Ectodermal cell (in vitro differentiated cells): ENCODE measurements at regions not wholly inside any gene's neighbourhood (a gene's known extent, or its start where the extent isn't known, plus 50 kb on each side); places are given as distances from the start of the nearest gene placed in this dataset.
"Not testable (repeated sequence)": the region's sequence is repeated elsewhere in the genome, so short reads cannot be mapped to it uniquely, and the experiment has no call there.

Source experiments
- H3K27ac ChIP-seq: 2 replicates; pipeline ENCODE4 v1.7.0; 2013; ENCODE audit warnings: mild to moderate bottlenecking, low read depth, low read length; ENCODE audit not compliant: insufficient read depth, poor library complexity, severe bottlenecking
- H3K27me3 ChIP-seq: 2 replicates; pipeline ENCODE4 v1.7.0; 2013; ENCODE audit warnings: mild to moderate bottlenecking, low read length; ENCODE audit not compliant: insufficient read depth, control insufficient read depth, poor library complexity, severe bottlenecking
- H3K36me3 ChIP-seq: one replicate; pipeline ENCODE4 v1.7.0; 2013; ENCODE audit warnings: low read length; ENCODE audit not compliant: control insufficient read depth, insufficient read depth
- H3K4me1 ChIP-seq: one replicate; pipeline ENCODE4 v1.7.0; 2013; ENCODE audit warnings: low read length; ENCODE audit not compliant: control insufficient read depth, insufficient read depth
- H3K4me3 ChIP-seq: 2 replicates; pipeline ENCODE4 v1.7.0; 2013; ENCODE audit warnings: low read depth, low read length, control low read depth; ENCODE audit not compliant: insufficient read depth
- H3K9me3 ChIP-seq: 2 replicates; pipeline ENCODE4 v1.7.0; 2013; ENCODE audit warnings: mild to moderate bottlenecking, low read length, moderate library complexity; ENCODE audit not compliant: control insufficient read depth
- WGBS, 2 experiments: methylation state at CpG; one replicate each; pipeline ENCODE4 v1.1.7; 2013; ENCODE audit warnings: missing lambda C conversion rate in 2 of 2; 5-methylcytosine and 5-hydroxymethylcytosine counted together

DNA sequence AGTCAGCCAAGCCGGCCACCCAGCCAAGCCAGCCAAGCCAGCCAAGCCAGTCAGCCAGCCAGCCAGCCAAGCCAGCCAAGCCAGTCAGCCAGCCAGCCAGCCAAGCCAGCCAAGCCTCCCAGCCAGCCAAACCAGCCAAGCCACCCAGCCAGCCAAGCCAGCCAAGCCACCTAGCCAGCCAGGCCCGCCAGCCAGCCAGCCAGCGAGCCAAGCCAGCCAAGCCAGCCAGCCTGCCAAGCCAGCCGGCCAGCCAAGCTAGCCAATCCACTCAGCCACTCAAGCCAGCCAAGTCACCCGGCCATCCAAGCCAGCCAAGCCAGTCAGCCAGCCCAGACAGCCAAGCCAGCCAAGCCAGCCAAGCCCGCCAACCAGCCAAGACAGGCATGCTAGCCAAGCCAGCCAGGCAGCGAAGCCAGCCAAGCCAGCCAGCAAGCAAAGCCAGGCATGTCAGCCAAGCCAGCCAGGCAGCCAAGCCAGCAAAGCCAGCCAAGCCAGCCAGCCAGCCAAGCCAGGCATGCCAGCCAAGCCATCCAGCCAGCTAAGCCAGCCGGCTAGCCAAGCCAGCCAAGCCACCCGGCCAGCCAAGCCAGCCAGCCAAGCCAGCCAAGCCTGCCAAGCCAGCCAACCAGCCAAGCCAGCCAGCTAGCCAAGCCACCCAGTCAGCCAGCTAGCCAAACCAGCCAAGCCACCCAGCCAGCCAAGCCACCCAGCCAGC is 351.2 kb upstream of the PLGLB2 start:
- not testable (repeated sequence) for H3K4me1 ChIP-seq, H3K27me3 ChIP-seq, H3K4me3 ChIP-seq, H3K36me3 ChIP-seq, H3K27ac ChIP-seq, H3K9me3 ChIP-seq
- WGBS, 2 experiments, result 80 to 81% methylated on average over 9 of the region's 9 CpGs

DNA sequence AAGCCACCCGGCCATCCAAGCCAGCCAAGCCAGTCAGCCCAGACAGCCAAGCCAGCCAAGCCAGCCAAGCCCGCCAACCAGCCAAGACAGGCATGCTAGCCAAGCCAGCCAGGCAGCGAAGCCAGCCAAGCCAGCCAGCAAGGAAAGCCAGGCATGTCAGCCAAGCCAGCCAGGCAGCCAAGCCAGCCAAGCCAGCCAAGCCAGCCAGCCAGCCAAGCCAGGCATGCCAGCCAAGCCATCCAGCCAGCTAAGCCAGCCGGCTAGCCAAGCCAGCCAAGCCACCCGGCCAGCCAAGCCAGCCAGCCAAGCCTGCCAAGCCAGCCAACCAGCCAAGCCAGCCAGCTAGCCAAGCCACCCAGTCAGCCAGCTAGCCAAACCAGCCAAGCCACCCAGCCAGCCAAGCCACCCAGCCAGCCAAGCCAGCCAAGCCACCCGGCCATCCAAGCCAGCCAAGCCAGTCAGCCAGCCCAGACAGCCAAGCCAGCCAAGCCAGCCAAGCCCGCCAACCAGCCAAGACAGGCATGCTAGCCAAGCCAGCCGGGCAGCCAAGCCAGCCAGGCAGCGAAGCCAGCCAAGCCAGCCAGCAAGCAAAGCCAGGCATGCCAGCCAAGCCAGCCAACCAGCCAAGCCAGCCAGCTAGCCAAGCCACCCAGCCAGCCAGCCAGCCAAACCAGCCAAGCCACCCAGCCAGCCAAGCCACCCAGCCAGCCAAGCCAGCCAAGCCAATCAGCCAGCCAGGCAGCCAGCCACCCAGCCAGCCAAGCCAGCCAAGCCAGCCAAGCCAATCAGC is 350.4 kb upstream of the PLGLB2 start:
- H3K4me3 ChIP-seq, H3K36me3 ChIP-seq, H3K27ac ChIP-seq, H3K9me3 ChIP-seq, H3K4me1 ChIP-seq, H3K27me3 ChIP-seq: not testable (repeated sequence)
- 79 to 86% methylated on average over 3 of the region's 9 CpGs for WGBS, 2 experiments

DNA sequence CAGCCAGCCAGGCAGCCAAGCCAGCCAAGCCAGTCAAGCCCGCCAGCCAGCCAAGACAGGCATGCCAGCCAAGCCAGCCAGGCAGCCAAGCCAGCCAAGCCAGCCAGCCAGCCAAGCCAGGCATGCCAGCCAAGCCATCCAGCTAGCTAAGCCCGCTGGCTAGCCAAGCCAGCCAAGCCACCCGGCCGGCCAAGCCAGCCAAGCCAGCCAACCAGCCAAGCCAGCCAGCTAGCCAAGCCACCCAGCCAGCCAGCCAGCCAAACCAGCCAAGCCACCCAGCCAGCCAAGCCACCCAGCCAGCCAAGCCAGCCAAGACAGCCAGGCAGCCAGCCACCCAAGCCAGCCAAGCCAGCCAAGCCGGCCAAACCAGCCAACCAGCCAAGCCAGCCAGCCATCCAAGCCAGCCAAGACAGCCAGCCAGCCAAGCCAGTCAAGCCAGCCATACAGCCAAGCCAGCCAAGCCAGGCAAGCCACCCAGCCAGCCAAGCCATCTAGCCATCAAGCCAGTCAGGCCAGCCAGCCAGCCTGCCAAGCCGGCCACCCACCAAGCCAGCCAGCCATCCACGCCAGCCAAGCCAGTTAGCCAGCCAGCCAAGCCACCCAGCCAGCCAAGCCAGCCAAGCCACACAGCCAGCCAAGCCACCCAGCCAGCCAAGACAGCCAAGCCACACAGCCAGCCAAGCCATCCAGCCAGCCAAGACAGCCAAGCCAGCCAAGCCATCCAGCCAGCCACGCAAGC is 349.2 kb upstream of the PLGLB2 start:
- not testable (repeated sequence) for H3K9me3 ChIP-seq, H3K4me3 ChIP-seq, H3K27ac ChIP-seq, H3K4me1 ChIP-seq, H3K36me3 ChIP-seq, H3K27me3 ChIP-seq
- WGBS, 2 experiments, result 88 to 90% methylated on average over 6 to 7 of the region's 8 CpGs

DNA sequence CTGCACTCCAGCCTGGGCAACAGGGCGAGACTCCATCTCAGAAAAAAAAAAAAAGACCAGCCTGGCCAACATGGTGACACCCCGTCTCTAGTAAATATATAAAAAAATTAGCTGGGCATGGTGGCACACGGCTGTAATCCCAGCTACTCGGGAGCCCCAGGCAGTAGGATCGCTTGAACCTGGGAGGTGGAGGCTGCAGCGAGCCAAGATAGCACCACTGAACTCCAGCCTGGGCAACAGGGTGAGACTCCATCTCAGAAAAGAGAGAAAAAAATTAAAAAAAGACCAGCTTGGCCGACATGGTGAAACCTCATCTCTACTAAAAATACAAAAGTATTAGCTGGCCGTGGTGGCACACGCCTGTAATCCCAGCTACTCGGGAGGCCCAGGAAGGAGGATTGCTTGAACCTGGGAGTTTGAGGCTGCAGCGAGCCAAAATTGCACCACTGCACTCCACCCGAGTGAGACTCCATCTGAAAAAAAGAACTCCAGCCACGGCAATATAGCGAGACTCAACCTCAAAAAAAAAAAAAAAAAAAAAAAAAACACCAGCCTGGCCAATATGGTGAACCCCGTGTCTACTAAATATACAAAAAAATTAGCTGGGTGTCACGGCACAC is 346.1 kb upstream of the PLGLB2 start:
- H3K4me1 ChIP-seq, result no peaks in the 10 kb centered on the region
- H3K9me3 ChIP-seq, result no peaks in the 10 kb centered on the region
- WGBS, 2 experiments, result 80% methylated on average over 16 of the region's 16 CpGs
- no peaks in the 10 kb centered on the region for H3K36me3 ChIP-seq
- H3K4me3 ChIP-seq, result no peak overlapping the region
- H3K27ac ChIP-seq, result no peak overlapping the region
- no peaks in the 10 kb centered on the region for H3K27me3 ChIP-seq

DNA sequence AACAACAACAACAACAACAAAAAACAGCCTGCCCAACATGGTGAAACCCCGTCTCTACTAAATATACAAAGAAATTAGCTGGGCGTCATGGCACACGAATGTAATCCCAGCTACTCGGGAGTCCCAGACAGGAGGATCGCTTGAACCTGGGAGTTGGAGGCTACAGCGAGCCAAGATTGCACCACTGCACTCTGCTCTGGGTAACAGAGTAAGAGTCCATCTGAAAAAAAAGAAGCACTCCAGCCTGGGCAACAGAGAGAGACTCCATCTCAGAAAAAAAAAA is 344.1 kb upstream of the PLGLB2 start:
- Histone ChIP-seq H3K27ac (no peak overlapping the region), H3K9me3 (no peaks in the 10 kb centered on the region), H3K36me3 (no peaks in the 10 kb centered on the region), H3K4me3 (no peak overlapping the region), H3K4me1 (no peaks in the 10 kb centered on the region), H3K27me3 (no peaks in the 10 kb centered on the region)
- 89 to 90% methylated on average over 6 of the region's 6 CpGs for WGBS, 2 experiments

DNA sequence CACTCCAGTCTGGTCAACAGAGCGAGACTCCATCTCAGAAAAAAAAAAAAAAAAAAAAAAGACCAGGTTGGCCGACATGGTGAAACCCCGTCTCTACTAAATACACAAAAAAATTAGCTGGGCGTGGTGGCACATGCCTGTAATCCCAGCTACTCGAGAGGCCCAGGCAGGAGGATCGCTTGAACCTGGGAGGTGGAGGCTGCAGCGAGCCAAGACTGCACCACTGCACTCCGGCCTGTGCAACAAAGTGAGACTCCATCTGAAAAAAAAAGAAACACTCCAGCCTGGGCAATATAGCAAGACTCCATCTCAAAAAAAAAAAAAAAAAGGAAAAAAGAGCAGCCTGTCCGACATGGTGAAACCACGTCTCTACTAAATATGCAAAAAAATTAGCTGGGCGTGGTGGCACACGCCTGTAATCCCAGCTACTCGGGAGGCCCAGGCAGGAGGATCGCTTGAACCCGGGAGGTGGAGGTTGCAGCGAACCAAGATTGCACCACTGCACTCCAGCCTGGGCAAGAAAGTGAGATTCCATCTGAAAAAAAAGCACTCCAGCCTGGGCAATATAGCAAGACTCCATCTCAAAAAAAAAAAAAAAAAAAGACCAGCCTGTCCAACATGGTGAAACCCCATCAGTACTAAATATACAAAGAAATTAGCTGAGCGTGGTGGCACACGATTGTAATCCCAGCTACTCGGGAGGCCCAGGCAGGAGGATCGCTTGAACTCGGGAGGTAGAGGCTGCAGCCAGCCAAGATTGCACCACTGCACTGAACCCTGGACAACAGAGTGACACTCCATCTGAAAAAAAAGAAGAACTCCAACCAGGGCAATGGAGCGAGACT is 343.3 kb upstream of the PLGLB2 start:
- WGBS, 2 experiments, result 92 to 94% methylated on average over 16 of the region's 22 CpGs

DNA sequence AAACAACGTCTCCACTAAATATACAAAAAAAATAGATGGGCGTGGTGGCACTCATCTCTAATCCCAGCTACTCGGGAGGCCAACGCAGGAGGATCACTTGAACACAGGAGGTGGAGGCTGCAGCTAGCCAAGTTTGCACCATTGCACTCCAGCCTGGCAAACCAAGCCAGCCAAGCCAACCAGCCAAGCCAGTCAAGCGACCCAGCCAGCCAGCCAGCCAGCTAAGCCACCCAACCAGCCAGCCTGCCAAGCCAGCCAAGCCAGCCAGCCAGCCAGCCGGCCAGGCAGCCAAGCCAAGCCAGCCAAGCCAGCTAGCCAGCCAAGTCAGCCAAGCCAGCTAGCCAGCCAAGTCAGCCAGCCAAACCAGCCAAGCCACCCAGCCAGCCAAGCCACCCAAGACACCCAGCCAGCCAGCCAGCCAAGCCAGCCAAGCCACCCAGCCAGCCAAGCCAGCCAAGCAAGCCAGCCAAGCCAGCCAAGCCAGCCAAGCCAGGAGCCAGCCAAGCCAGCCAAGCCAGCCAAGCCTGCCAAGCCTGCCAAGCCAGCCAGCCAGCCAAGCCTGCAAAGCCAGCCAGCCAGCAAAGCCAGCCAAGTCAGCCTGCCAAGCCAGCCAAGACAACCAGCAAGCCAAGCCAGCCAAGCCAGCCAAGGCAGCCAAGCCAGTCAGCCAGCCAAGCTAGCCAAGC is 342.2 kb upstream of the PLGLB2 start:
- H3K27me3 ChIP-seq, H3K9me3 ChIP-seq, H3K4me1 ChIP-seq, H3K36me3 ChIP-seq, H3K4me3 ChIP-seq, H3K27ac ChIP-seq: not testable (repeated sequence)
- WGBS, 2 experiments, result no CpG with 5 or more reads among the region's 6 CpGs

More for the DNA sequence above, 343.3 kb upstream of the PLGLB2 start:
- not testable (repeated sequence) for H3K27me3 ChIP-seq, H3K4me1 ChIP-seq, H3K9me3 ChIP-seq, H3K36me3 ChIP-seq, H3K27ac ChIP-seq, H3K4me3 ChIP-seq

DNA sequence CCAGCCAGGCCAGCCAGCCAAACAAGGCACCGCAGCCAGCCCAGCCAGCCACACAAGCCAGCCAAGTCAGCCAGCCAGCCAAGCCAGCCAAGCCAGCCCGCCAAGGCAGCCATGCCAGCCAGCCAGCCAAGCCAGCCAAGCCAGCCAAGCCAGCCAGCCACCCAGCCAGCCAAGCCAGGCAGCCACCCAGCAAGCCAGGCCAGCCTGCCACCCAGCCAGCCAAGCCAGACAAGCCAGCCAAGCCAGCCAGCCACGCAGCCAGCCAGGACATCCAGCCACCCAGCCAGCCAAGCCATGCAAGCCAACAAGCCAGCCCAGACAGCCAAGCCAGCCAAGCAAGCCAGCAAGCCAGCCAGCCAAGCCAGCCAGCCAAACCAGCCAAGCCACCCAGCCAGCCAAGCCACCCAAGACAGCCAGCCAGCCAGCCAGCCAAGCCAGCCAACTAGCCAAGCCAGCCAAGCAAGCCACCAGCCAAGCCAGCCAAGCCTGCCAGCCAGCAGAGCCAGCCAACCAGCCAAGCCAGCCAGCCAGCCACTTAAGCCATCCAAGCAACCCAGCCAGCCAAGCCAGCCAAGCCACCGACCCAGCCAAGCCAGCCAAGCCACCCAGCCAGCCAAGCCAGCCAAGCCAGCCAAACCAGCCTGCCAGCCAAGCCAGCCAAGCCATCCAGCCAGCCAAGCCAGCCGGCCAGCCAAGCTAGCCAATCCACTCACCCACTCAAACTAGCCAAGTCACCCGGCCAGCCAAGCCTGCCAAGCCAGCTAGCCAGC is 341.3 kb upstream of the PLGLB2 start:
- 84 to 90% methylated on average over 2 to 4 of the region's 6 CpGs for WGBS, 2 experiments

DNA sequence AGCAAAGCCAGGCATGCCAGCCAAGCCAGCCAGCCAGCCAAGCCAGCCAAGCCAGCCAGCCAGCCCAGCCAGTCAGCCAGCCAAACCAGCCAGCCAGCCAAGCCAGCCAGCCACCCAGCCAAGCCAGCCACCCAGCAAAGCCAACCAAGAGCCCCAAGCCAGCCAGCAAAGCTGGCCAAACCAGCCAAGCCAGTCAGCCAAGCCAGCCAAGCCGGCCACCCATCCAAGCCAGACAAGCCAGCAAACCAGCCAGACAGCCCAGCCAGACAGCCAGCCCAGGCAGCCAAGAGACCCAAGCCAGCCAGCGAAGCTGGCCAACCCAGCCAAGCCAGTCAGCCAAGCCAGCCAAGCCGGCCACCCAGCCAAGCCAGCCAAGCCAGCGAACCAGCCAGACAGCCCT is 338.3 kb upstream of the PLGLB2 start:
- H3K27ac ChIP-seq, H3K36me3 ChIP-seq, H3K4me1 ChIP-seq, H3K4me3 ChIP-seq, H3K9me3 ChIP-seq, H3K27me3 ChIP-seq: not testable (repeated sequence)
- no CpG with 5 or more reads among the region's 4 CpGs for WGBS, 2 experiments

More for the DNA sequence above, 341.3 kb upstream of the PLGLB2 start:
- H3K4me3 ChIP-seq, H3K27me3 ChIP-seq, H3K4me1 ChIP-seq, H3K27ac ChIP-seq, H3K36me3 ChIP-seq, H3K9me3 ChIP-seq: not testable (repeated sequence)
